CD4-positive, alpha-beta T cell (primary cell): ENCODE measurements at regions not wholly inside any gene's neighbourhood (a gene's known extent, or its start where the extent isn't known, plus 50 kb on each side); places are given as distances from the start of the nearest gene placed in this dataset.

ENCODE experiments used
- ATAC-seq: fragments of 200-7000 bp; cut with Tn5 transposase; one replicate; pipeline ENCODE4 v1.10.0; 2022; ENCODE audit warnings: mild to moderate bottlenecking; ENCODE audit not compliant: poor library complexity
- CTCF ChIA-PET: fragments of 350-600 bp; sonication (Branson Sonifier 250); formaldehyde crosslinking; loops from one replicate; lab custom pipeline; 2021; ENCODE audit warnings: antibody characterized with exemption, inconsistent platforms; lab: Charles Lee
- POLR2A ChIA-PET: fragments of 350-600 bp; sonication (Branson Sonifier 250); formaldehyde crosslinking; loops from one replicate; lab custom pipeline; 2021; ENCODE audit warnings: antibody characterized with exemption, inconsistent platforms; lab: Charles Lee
- DNase-seq, 14 experiments: peaks; one replicate each; pipeline ENCODE4 v3.0.0-alpha.2; 2013 to 2020; ENCODE audit warnings: mixed read lengths in 2 of 14
- H3K27ac ChIP-seq, 2 donors: one replicate each; pipeline versions ENCODE4 v1.5.1 to v1.7.0; 2013; ENCODE audit warnings: low read length in 2 of 2, low read depth in 1 of 2, mild to moderate bottlenecking in 1 of 2
- H3K27me3 ChIP-seq, 2 experiments: 1 replicate in 1 of 2; 2 replicates in 1 of 2; pipeline versions ENCODE4 v1.6.1 to v1.7.0; 2013; ENCODE audit warnings: low read length in 2 of 2, control low read depth in 1 of 2, mild to moderate bottlenecking in 1 of 2, moderate library complexity in 1 of 2; ENCODE audit not compliant: insufficient read depth in 2 of 2, control insufficient read depth in 1 of 2
- H3K36me3 ChIP-seq: one replicate; pipeline ENCODE4 v1.6.1; 2013; ENCODE audit warnings: low read length, control low read depth; ENCODE audit not compliant: insufficient read depth
- H3K4me1 ChIP-seq: one replicate; pipeline ENCODE4 v1.6.1; 2013; ENCODE audit warnings: low read length, control low read depth; ENCODE audit not compliant: insufficient read depth
- H3K4me3 ChIP-seq: one replicate; pipeline ENCODE4 v1.5.1; 2013; ENCODE audit warnings: mild to moderate bottlenecking, low read length, moderate library complexity
- H3K9me3 ChIP-seq, 2 experiments: 1 replicate in 1 of 2; 2 replicates in 1 of 2; pipeline versions ENCODE4 v1.6.1 to v1.7.0; 2013; ENCODE audit warnings: low read length in 2 of 2, mild to moderate bottlenecking in 2 of 2, control low read depth in 1 of 2, moderate library complexity in 1 of 2; ENCODE audit not compliant: control insufficient read depth in 1 of 2, insufficient read depth in 1 of 2
- H3K27ac Mint-ChIP-seq: one replicate; pipeline ENCODE4 v1.8.0; 2020; ENCODE audit warnings: mixed read lengths
- H3K27me3 Mint-ChIP-seq: one replicate; pipeline ENCODE4 v1.8.0; 2021; ENCODE audit warnings: mixed read lengths
- H3K36me3 Mint-ChIP-seq: one replicate; pipeline ENCODE4 v1.8.0; 2021; ENCODE audit warnings: low read depth, mixed read lengths
- H3K4me1 Mint-ChIP-seq: one replicate; pipeline ENCODE4 v1.8.0; 2021; ENCODE audit warnings: low read depth, mixed read lengths
- H3K4me3 Mint-ChIP-seq: one replicate; pipeline ENCODE4 v1.8.0; 2020; ENCODE audit warnings: mild to moderate bottlenecking, mixed read lengths
- H3K9me3 Mint-ChIP-seq: one replicate; pipeline ENCODE4 v1.8.0; 2020; ENCODE audit warnings: mixed read lengths
- CTCF ChIP-seq: fragments of 200-600 bp; IDR thresholded peaks from one replicate; pipeline ENCODE4 v1.8.0; 2022; ENCODE audit warnings: antibody characterized with exemption, mild to moderate bottlenecking
- intact Hi-C, 2 experiments: fragments of 100-400 bp; cut with DNase I in 1 of 2; cut with micrococcal nuclease in 1 of 2; formaldehyde crosslinking; loops; one replicate each; pipeline versions ENCODE4 v1.15.1 to v1.9.0; 2023 to 2025; cut with DNase I, micrococcal nuclease

- ChIA-PET CTCF (no interaction called here), POLR2A (no interaction called here)
- no peak for TF ChIP-seq CTCF
- Histone ChIP-seq H3K36me3 (no peaks in the 10 kb centered on the region), H3K27ac (no peak overlapping the region), H3K9me3 (peaks cover 8 to 14% of the 10 kb centered on the region in 2 experiments), H3K27me3 (no peaks in the 10 kb centered on the region), H3K4me1 (no peaks in the 10 kb centered on the region), H3K4me3 (no peak overlapping the region)
- ATAC-seq (no peak), DNase-seq (no peak)
- H3K4me3 Mint-ChIP-seq, result no peak overlapping the region
- peaks cover 13% of the 10 kb centered on the region for H3K27me3 Mint-ChIP-seq
- H3K36me3 Mint-ChIP-seq, result no peaks in the 10 kb centered on the region
- H3K27ac Mint-ChIP-seq, result no peak overlapping the region
- intact Hi-C loops, result no loop called here
- no peaks in the 10 kb centered on the region for H3K4me1 Mint-ChIP-seq
- no peaks in the 10 kb centered on the region for H3K9me3 Mint-ChIP-seq
Measured at GRCh38 chr7:98729121-98729520, 112.0 kb downstream of the NPTX2 start.

- no peaks in the 10 kb centered on the region for H3K36me3 ChIP-seq
- peaks cover 13% of the 10 kb centered on the region for H3K27me3 Mint-ChIP-seq
- H3K27me3 ChIP-seq, result no peaks in the 10 kb centered on the region
- H3K4me1 Mint-ChIP-seq, result no peaks in the 10 kb centered on the region
- no peak overlapping the region for H3K4me3 ChIP-seq
- H3K4me1 ChIP-seq, result no peaks in the 10 kb centered on the region
- intact Hi-C loops, result no loop called here
- no peak overlapping the region for H3K27ac Mint-ChIP-seq
- H3K9me3 Mint-ChIP-seq, result no peaks in the 10 kb centered on the region
- TF ChIP-seq CTCF, result no peak
- H3K4me3 Mint-ChIP-seq, result no peak overlapping the region
- DNase-seq, result no peak
- ChIA-PET CTCF (no interaction called here), POLR2A (no interaction called here)
- ATAC-seq, result no peak
- H3K36me3 Mint-ChIP-seq, result no peaks in the 10 kb centered on the region
- H3K9me3 ChIP-seq, result peaks cover 8 to 14% of the 10 kb centered on the region in 2 experiments
- H3K27ac ChIP-seq, result no peak overlapping the region
Measured at GRCh38 chr7:98730326-98730725, 113.2 kb downstream of the NPTX2 start.

- POLR2A ChIA-PET, result no interaction called here
- H3K4me3 ChIP-seq, result no peak overlapping the region
- CTCF ChIA-PET, result interaction anchor here (2.2 kb wide), 1 partner anchor 14 kb away, joined by 5 read pairs; no protein-coding TSS in a partner anchor
- Mint-ChIP-seq H3K27ac (no peak overlapping the region), H3K36me3 (no peaks in the 10 kb centered on the region), H3K27me3 (peaks cover 13% of the 10 kb centered on the region), H3K4me3 (no peak overlapping the region), H3K9me3 (no peaks in the 10 kb centered on the region), H3K4me1 (no peaks in the 10 kb centered on the region)
- intact Hi-C loops, result no loop called here
- H3K27me3 ChIP-seq, result no peaks in the 10 kb centered on the region
- no peak for ATAC-seq
- H3K9me3 ChIP-seq, result peaks cover 8 to 14% of the 10 kb centered on the region in 2 experiments
- H3K36me3 ChIP-seq, result no peaks in the 10 kb centered on the region
- DNase-seq, result no peak
- no peak for TF ChIP-seq CTCF
- H3K4me1 ChIP-seq, result no peaks in the 10 kb centered on the region
- H3K27ac ChIP-seq, result no peak overlapping the region
Measured at GRCh38 chr7:98731651-98732050, 114.6 kb downstream of the NPTX2 start.
